ENCODE measurements at regions not wholly inside any gene's neighbourhood (a gene's known extent, or its start where the extent isn't known, plus 50 kb on each side); places are given as distances from the start of the nearest gene placed in this dataset.

DNA sequence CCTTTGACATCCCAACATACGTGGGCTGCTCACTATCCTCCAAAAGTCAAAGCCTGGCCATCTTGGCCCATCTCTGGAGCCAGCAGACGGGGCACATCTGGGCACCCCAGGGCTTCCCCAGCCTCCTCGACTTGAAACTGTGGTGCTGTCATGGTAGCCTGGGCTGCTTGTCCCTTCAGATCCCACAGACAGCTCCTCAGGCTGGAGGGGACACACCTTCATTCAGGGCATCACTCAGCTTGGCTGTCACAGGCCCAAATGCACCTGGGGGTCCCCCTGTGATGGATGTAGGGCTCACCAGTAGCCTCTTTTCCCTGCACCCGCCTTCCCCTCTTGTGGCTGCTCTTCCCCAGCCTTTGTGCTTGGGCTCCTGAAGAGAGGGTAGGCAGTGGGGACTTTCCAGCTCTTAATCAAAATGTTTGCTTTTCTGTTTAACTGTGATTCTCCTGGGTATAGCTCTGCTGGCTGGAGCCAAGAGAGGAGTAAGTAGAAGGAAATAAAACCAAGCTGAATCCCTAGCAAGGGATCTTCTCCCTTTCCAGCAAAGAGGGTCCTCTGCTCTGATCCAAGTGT lies 92.3 kb downstream of the GYPC start:
- no peak overlapping the region for H3K4me3 ChIP-seq (ENCODE audit: low read depth, low read length)
- no peak for DNase-seq (ENCODE audit: low read depth)
- TF ChIP-seq, protein P1, sequence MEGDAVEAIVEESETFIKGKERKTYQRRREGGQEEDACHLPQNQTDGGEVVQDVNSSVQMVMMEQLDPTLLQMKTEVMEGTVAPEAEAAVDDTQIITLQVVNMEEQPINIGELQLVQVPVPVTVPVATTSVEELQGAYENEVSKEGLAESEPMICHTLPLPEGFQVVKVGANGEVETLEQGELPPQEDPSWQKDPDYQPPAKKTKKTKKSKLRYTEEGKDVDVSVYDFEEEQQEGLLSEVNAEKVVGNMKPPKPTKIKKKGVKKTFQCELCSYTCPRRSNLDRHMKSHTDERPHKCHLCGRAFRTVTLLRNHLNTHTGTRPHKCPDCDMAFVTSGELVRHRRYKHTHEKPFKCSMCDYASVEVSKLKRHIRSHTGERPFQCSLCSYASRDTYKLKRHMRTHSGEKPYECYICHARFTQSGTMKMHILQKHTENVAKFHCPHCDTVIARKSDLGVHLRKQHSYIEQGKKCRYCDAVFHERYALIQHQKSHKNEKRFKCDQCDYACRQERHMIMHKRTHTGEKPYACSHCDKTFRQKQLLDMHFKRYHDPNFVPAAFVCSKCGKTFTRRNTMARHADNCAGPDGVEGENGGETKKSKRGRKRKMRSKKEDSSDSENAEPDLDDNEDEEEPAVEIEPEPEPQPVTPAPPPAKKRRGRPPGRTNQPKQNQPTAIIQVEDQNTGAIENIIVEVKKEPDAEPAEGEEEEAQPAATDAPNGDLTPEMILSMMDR (IDR thresholded peaks at IDR 0.05; ENCODE audit: insufficient read depth, low read depth, low read length) = no peak

DNA sequence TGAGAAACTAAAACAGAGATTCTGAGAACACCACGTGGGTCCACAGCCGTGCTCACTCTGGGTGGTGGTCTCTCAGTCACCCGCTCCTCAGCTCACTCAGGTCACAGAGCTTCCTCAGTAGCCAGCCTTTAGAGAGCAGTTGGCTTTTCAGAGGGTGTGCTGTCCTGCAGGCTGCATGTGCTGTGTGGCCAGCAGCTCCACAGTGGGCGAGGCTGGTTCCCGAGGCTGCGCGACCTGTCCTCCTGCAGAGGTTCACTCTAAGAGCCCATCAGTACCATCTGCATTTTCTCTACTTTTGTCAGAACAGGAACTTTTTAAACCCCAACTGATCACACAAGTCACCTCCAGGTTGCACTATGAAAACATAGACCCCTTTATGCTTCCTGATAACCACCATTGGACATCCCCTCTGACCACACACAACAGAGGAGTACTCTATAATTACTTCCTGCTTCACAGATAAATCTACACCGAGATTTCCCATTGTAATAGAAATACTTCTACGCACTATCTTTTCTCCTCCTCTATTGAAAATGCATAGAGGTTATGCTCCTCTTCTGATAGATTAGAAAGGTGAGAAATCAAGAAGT lies 93.1 kb downstream of the GYPC start:
- DNase-seq (ENCODE audit: low read depth) = no peak
- H3K4me3 ChIP-seq (ENCODE audit: low read depth, low read length) = no peak overlapping the region
- TF ChIP-seq, protein P1 (IDR thresholded peaks at IDR 0.05; ENCODE audit: insufficient read depth, low read depth, low read length) = no peak

DNA sequence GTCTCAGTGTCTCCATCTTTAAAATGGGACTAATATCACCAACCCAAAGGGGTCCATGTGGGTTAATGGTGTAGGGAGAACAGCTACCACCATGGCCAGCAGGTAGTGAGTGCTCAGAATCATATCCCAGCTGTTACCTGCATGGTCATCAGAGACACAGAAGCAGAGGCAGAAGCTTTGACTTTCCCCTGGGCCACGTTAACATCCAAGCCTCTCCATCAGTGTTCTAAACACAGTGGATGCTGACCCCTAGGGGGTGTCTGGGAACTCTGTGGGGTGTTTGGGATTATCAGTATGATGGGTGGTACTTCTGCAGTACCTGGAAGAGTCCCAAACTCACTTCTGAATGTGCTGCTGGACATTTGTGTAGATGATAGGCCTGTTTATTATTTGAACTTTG lies 93.6 kb downstream of the GYPC start:
- TF ChIP-seq, protein P1 (IDR thresholded peaks at IDR 0.05; ENCODE audit: insufficient read depth, low read depth, low read length) = peak; percentile 52
- DNase-seq (ENCODE audit: low read depth) = peak; percentile 17
- no peak overlapping the region for H3K4me3 ChIP-seq (ENCODE audit: low read depth, low read length)

DNA sequence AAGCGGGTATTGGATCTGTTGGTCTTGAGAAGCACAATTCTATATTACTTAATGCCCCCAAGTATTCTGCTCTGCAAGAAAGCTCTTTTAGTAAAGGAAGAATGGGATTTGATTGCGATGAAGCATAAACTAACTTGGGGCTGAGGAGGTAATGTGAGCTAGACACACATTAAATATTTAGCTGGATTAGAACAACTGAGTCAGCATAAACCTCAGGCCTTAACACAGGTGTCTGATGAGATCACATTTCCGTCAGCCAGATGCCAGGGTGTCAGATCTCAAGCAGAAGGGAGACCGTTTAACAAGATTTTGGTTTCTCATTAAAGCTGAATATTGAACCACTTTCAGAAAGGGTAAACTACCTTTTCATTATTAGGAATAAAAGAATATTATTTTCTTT lies 94.5 kb downstream of the GYPC start:
- DNase-seq (ENCODE audit: low read depth) = no peak
- no peak overlapping the region for H3K4me3 ChIP-seq (ENCODE audit: low read depth, low read length)
- TF ChIP-seq, protein P1 (IDR thresholded peaks at IDR 0.05; ENCODE audit: insufficient read depth, low read depth, low read length) = no peak

DNA sequence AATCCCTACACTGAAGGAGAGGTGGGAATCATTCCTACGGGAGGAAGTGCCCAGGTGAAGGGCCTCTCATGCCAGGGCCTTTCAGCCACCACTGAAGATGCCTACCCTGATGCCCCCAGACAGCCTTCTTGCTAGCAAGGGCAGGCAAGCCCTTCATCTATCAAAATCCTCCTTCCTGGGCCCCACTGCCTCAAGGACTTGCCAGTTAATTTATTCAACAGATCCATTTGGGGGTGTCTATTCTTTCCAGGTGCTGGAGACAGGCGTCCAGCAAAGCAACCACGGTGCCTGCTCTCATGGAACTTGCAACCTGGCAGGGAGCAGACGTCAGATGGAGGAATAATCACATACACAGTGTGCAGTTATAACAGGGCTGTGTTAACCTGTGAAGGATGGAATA lies 95.5 kb downstream of the GYPC start:
- no peak overlapping the region for H3K4me3 ChIP-seq (ENCODE audit: low read depth, low read length)
- DNase-seq (ENCODE audit: low read depth) = no peak
- TF ChIP-seq, protein P1 (IDR thresholded peaks at IDR 0.05; ENCODE audit: insufficient read depth, low read depth, low read length) = no peak

DNA sequence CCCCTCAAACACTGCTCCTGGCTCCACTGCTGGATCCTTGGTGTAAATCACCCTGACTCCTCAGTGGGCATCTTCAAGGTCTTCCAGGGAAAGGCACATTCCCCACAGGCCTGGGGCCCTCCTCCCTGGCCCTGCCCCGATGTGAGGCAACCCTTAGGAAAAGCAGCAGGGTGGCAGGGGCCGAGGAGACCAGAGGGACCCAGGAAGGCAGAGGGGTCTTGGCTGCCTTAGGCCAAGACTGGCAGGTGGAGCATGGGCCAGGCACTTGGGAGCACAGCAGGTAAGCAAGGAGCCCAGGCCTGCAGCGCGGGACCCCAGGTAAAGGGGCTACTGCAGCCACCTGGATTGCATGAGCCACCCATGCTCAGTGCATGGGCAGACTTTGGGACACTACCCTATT lies 96.9 kb downstream of the GYPC start:
- no peak for DNase-seq (ENCODE audit: low read depth)
- H3K4me3 ChIP-seq (ENCODE audit: low read depth, low read length) = no peak overlapping the region
- TF ChIP-seq, protein P1 (IDR thresholded peaks at IDR 0.05; ENCODE audit: insufficient read depth, low read depth, low read length) = no peak
